Brain microvascular endothelial cell (primary cell): ENCODE measurements at regions not wholly inside any gene's neighbourhood (a gene's known extent, or its start where the extent isn't known, plus 50 kb on each side); places are given as distances from the start of the nearest gene placed in this dataset.

ENCODE experiments used
- DNase-seq: peaks from one replicate; pipeline ENCODE4 v3.0.0-alpha.2; 2020
- H3K27ac ChIP-seq: fragments of 250-450 bp; sonication (Bioruptor Pico); 2 replicates; pipeline ENCODE4 v1.5.1; 2020; ENCODE audit warnings: mild to moderate bottlenecking, moderate library complexity
- H3K27me3 ChIP-seq: fragments of 250-450 bp; sonication (Bioruptor Pico); replicated peaks from 2 replicates; pipeline ENCODE4 v1.5.1; 2020; ENCODE audit warnings: mild to moderate bottlenecking
- H3K36me3 ChIP-seq: fragments of 250-450 bp; sonication (Bioruptor Pico); replicated peaks from 2 replicates; pipeline ENCODE4 v1.5.1; 2020; ENCODE audit warnings: mild to moderate bottlenecking
- H3K4me3 ChIP-seq: 2 replicates; pipeline ENCODE4 v1.5.1; 2011; ENCODE audit warnings: low read depth, mild to moderate bottlenecking, control low read depth, low read length, moderate library complexity
- CTCF ChIP-seq: IDR thresholded peaks from 2 replicates; pipeline ENCODE4 v1.5.1; 2011; ENCODE audit warnings: low read depth, mild to moderate bottlenecking, moderate library complexity, low read length, control low read depth, inconsistent platforms; ENCODE audit errors: missing control alignments
- in situ Hi-C: cut with HindIII; loops from 2 replicates; pipeline ENCODE4 v1.10.0; 2017; ENCODE audit warnings: low sequenced_read_pairs, low pct_ligation_motif_present

DNA sequence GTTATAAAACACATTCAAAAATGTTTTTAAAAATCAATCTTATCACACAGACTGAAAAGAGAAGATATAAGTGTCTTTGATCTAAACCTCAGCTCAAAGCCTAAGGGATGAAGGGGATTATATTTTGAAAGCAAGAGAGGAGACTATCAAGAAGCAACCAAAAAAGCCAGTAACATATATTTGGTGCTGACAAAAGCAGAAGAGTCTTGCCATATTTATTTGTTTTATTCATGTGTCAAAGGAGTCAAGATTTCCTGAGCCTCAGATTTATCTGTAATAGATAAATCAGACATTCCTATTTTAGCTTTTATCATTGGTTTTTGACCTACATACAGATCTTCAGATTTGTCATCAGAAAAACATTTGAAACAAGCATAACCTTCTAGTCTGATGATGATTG is 798.6 kb upstream of the PCDH9 start:
- TF ChIP-seq CTCF, result no peak
- Histone ChIP-seq H3K27ac (no peak overlapping the region), H3K4me3 (no peak overlapping the region), H3K36me3 (no peaks in the 10 kb centered on the region), H3K27me3 (no peaks in the 10 kb centered on the region)
- in situ Hi-C loops, result no loop called here
- DNase-seq, result no peak

GRCh38 chr13:68027306-68027705 is 797.2 kb upstream of the PCDH9 start:
- in situ Hi-C loops, result no loop called here

DNA sequence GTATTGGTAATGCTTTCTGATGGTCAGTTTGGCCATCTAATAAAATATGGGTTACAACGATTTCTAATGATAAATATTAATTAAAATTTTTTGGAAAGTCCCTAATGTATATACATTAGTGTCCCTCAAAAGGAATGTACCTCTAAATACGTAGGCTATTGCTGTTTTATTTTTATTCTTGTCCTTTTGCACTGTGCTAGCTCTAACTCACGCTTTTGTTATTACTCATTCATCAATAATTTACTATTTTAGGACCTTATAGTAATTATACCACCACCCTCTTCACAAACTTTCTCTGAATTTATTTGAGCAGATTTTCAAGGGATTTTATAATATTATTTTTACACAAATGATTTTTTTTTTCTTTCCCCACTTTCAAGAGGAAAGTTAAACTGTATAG is 795.9 kb upstream of the PCDH9 start:
- TF ChIP-seq CTCF, result no peak
- H3K27ac ChIP-seq, result no peak overlapping the region
- H3K36me3 ChIP-seq, result no peaks in the 10 kb centered on the region
- in situ Hi-C loops, result no loop called here
- DNase-seq, result no peak
- H3K4me3 ChIP-seq, result no peak overlapping the region
- no peaks in the 10 kb centered on the region for H3K27me3 ChIP-seq

More at GRCh38 chr13:68027306-68027705, 797.2 kb upstream of the PCDH9 start:
- TF ChIP-seq CTCF, result no peak
- H3K4me3 ChIP-seq, result no peak overlapping the region
- H3K36me3 ChIP-seq, result no peaks in the 10 kb centered on the region
- H3K27ac ChIP-seq, result no peak overlapping the region
- DNase-seq, result no peak
- no peaks in the 10 kb centered on the region for H3K27me3 ChIP-seq

DNA sequence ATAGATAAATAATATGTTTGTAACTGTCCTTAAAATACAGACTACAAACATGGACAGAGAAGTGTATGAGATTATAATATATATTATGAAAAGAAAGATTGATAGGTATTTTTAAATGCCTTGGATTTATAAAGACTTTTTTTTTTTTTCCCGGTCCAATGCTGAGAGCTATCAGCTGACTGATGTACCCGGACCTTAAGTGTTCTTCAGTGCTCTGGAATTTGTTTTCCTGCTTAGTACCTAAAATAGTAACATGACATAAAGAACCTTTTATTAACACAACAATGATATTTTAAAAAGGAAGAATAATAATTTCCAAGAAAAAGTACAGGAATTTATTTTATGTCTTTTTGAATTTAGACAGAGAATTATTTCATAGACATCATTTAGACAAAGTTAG is 795.5 kb upstream of the PCDH9 start:
- in situ Hi-C loops, result no loop called here
- TF ChIP-seq CTCF, result no peak

GRCh38 chr13:68023838-68024581 is 793.9 kb upstream of the PCDH9 start:
- no peaks in the 10 kb centered on the region for H3K27me3 ChIP-seq
- in situ Hi-C loops, result no loop called here

More for the DNA sequence above, 795.5 kb upstream of the PCDH9 start:
- H3K36me3 ChIP-seq, result no peaks in the 10 kb centered on the region
- H3K27me3 ChIP-seq, result no peaks in the 10 kb centered on the region
- no peak overlapping the region for H3K27ac ChIP-seq
- DNase-seq, result no peak
- no peak overlapping the region for H3K4me3 ChIP-seq

More at GRCh38 chr13:68023838-68024581, 793.9 kb upstream of the PCDH9 start:
- no peak for DNase-seq
- Histone ChIP-seq H3K36me3 (no peaks in the 10 kb centered on the region), H3K27ac (no peak overlapping the region), H3K4me3 (no peak overlapping the region)
- no peak for TF ChIP-seq CTCF
